NCI-H2196 treated with DMSO at 0.1 percent for 48 hours (cell line): ENCODE measurements at regions not wholly inside any gene's neighbourhood (a gene's known extent, or its start where the extent isn't known, plus 50 kb on each side); places are given as distances from the start of the nearest gene placed in this dataset.
"Not testable (repeated sequence)": the region's sequence is repeated elsewhere in the genome, so short reads cannot be mapped to it uniquely, and the experiment has no call there.

Source experiments
- DNase-seq: peaks from one replicate; lab custom pipeline; 2025; ENCODE audit not compliant: unreplicated experiment; lab: John Stamatoyannopoulos, UW

DNA sequence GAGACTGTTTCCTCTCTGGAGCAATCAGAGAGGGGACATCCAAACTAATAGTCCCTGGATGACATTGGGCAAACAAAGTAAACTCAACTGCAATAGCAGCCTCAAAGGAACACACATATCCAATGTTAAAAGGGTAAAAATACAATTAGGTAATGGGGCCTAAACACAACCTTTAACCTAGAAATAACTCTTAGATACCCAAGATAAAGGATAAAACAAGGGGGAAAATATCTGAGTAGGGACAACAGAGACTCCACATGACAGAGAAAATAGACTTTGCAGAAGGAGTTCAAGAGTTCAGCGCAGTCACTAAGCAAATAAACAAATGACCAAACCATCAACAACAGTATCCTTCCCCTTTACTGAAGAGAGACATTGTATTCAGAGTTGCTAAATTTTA lies 149.3 kb downstream of the FBXO4 start:
- DNase-seq: no peak

DNA sequence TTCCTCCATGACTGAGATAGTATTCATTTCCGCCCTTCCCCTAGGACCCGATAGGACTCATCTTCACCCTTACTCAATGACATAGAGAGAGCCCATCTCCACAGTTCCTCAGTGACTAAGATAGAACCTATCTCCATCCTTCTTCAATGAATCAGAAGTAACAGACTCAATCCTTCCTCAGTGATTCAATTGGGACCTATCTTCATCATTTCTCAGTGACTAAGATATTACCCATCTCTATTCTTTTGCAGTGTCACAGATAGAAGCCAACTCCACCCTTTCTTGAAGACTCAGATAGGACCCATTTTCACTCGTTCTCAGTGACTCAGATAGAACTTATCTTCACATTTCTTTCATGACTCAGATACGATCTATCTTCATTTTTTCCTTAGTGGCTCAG lies 164.6 kb downstream of the FBXO4 start:
- no peak for DNase-seq

- no peak for DNase-seq
Measured at GRCh38 chr5:42090162-42090561, 165.1 kb downstream of the FBXO4 start.

DNA sequence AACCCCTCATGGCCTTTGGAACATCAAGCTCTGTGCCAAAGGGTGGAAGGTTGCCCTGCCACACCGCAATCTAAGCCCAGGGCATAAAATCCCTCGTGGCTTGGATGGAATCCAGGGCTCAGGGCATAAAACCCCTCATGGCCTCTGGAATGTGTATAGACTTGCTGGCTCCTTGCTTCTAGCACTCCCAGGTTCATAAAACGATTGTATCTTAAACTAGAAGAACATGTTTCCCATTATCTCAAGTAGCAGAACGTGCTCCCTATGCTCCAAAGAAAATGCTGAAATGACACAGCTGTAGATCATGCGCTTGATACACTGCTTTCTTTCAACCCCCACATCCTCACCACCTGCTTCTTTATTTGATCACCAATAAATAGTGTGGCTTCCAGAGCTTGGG lies 174.8 kb downstream of the FBXO4 start:
- DNase-seq: not testable (repeated sequence)

DNA sequence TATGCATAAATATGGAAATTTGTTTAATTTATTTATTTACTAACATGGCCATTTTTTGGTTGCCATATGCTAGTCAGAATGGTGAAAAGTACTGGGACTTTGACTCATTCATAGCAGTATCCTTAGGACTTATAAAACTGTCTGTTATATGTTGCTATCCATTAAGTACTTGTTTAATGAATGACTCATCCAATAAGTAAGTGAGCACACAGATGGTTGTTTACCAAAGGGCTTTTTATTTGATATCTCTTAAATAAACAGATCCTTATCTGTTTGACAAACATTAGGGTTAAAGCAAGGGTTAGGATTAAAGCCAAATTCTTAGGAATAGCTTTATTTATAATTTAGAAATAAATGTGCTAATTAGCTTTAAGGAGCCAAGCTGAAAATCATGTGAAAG lies 183.4 kb downstream of the FBXO4 start:
- peak; percentile 16 for DNase-seq

DNA sequence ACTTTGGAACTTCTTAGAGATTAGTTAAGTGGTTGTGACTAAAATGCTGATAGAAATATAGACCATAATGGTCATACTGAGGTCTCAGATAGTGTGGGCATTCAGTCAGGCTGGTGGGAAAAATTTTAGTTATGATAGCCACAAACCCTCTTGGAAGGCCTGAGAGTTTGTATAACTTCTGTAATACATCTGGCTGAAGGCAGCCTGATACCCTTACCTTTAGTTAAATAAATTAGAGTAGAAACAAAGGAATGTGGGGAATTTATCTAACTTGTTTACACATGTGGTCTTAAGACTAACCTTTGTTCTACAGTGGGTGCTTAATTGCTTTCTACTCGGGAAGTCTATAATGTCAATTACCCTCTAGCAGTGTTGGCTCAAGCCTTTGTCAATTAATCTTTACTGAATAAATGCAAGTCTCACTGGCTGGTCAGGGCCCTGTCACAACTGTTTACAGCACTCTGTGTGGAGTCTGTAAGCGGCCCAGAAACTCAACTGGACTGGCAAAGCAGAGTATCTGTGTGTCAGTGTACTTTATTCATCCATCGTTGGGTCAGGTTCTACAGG lies 184.0 kb downstream of the FBXO4 start:
- no peak for DNase-seq

DNA sequence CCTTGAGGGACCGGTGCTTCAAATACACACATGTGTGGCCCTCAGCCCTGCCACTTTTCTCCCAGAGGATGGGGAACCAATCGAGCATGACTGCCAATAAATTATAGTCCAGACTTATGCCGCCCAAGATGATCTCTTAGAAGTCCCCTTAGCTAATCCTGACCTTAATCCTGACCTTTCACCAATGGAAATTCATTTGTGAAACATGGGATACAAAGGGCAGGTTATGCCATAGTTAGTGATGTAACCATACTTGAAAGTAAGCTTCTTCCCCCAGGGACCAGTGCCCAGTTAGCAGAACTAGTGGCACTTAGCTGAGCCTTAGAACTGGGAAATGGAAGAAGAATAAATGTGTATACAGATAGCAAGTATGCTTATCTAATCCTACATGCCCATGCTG lies 190.6 kb downstream of the FBXO4 start:
- DNase-seq: not testable (repeated sequence)

DNA sequence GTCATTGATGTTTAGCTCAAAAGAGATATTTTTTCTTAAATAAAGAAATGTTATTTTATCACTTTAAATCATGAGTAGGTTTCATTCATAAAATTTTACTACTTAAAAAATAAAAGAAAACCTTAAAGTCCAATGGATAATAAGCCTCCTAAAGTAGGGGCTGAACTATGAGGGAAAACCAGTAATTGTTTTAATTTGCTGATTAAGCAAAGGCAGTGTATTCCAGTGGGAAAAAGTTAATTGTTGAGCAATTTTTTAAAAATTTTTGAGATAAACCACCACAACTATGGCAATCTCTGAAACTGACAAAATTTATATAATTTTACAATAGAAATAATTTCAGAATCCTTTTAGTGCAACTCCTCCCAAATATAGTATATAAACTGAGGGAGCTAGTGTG lies 195.0 kb downstream of the FBXO4 start:
- DNase-seq: no peak

GRCh38 chr5:42121401-42121800 lies 196.3 kb downstream of the FBXO4 start:
- no peak for DNase-seq

GRCh38 chr5:42131081-42131480 lies 206.0 kb downstream of the FBXO4 start:
- DNase-seq: no peak

GRCh38 chr5:42143361-42143760 lies 218.3 kb downstream of the FBXO4 start:
- no peak for DNase-seq

DNA sequence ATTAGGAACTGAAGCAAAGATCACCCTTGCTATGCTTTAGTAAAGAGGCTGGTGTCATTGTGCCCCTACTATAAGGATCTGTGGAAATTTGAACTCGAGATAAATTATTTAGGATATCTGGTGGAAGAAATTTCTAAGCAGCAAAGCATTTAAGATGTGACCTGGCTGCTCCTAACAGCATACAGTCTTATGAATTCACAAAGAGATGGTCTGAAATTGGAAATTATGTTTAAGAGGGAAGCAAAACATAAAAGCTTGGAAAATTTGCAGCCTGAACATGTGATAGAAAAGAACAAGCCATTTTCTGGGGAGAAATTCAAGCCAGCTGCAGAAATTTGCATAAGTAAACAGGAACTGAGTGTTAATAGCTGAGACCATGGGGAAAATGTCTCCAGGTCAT lies 223.7 kb downstream of the FBXO4 start:
- DNase-seq: no peak

GRCh38 chr5:42157215-42157614 lies 232.1 kb downstream of the FBXO4 start:
- DNase-seq: no peak

DNA sequence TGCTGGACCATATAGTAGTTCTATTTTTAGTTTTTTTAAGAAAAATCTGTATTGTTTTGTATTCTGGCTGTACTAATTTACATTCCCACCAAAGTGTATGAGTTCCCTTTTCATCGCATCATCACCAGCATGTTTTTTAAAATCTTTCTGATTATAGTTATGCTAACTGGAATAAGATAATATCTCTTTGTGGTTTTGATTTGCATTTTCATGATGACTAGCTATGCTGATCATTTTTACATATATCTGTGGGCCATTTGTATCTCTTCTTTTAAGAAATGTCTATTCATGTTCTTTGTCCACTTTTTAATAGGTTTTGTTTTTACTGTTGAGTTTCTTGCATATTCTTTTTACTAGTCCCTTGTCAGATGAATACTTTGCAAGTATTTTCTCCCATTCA lies 238.0 kb downstream of the FBXO4 start:
- DNase-seq: no peak

DNA sequence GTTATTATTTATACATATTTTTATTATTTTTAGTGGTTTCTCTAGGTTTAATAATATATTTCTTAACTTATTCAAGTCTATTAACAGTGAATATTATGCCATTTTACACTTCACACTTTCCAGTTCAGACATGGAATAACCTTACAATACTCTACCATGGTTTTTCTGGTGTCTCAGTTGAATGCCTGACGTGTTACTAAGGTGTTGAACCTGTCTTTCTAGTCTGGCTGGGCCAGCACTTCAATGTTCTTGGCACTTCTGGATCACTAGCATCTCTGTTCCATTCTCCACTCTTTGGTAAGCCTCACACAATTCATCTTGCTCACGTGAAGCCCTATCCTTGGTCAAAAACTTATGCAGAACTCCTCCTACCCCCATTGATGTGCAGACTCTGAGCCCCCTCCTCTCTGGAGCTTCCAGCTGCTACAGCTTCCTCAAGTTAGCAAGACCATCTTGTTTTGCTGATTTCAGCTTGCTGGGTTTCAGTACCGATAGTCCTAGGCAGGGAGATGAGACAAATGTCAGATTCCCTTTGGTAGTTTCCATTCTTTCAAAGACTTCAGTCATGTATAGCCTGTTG lies 243.1 kb downstream of the FBXO4 start:
- DNase-seq: no peak

- DNase-seq: not testable (repeated sequence)
Measured at GRCh38 chr5:42176118-42176517, 247.1 kb upstream of the GHR start.

DNA sequence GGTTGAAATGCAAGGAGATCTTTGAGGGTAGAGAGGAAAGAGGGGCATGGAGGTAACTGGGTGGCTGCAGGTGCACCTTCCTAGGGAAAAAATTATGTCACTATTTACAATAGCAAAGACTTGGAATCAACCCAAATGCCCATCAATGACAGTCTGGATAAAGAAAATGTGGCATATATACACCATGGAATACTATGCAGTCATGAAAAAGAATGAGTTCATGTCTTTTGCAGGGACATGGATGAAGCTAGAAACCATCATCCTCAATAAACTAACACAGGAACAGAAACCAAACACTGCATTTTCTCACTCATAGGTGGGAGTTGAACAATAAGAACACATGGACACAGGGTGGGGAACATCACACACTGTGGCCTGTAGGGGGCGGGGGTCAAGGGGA lies 243.4 kb upstream of the GHR start:
- not testable (repeated sequence) for DNase-seq

DNA sequence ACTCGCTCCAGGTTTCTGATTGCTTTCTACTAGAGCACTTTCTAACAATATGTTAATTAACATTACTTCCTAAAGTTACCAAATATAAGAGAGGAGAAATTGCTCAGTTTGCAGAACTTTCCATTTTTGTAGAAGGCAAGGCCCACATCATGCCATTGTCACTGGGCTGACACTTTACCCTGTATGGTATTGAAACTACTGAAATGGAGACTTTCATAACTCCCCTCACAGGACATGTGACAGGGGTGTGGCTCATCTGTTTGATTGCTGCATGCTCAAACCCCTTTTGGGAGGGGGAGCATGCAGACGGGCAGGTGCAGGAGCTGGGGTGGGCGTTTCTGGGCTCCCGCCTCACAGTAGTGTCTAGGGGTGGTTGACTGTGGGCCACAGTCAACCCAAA lies 206.3 kb upstream of the GHR start:
- DNase-seq: no peak

DNA sequence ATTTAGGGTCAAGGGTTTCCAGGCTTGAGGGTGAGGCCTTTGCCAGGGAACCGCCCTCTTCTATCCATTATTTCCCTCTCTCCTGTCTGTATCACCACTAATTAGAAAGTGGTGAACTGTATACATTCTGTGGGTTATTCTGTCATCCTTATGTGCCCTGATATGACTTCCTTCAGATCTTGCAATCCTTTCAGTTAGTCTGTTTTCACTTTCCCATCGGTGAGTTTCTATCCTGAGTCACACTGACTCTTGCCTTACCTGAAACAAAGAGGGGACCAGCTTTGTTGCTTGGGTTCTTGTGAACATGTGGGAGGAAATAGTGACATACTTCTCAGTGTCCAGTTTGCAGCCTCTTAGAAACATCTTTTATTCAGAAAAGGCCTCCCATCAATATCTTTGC lies 205.4 kb upstream of the GHR start:
- DNase-seq: no peak

- no peak for DNase-seq
Measured at GRCh38 chr5:42225009-42225408, 198.2 kb upstream of the GHR start.

- no peak for DNase-seq
Measured at GRCh38 chr5:42228279-42228678, 195.0 kb upstream of the GHR start.

GRCh38 chr5:42230839-42231238 lies 192.4 kb upstream of the GHR start:
- no peak for DNase-seq

DNA sequence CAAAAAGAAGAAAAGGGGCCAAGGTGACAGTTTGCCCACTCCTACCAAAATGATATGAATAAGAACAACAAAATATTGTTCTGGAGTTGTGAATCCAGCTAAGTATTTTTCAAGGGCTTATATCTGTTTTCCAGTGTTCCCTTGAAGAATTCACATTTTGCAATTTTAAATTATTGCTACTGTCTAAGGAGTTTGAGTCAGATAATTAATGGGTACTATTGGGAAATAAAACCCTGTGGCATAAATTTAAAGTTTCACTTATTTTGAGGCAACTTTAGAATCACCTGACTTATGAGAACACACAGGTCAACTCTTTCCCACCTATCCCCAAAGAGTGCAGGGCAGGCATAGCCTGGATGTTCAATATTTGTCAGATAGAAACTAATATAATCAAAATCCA lies 188.0 kb upstream of the GHR start:
- no peak for DNase-seq
